NCI-H345 (cell line): ENCODE measurements at regions not wholly inside any gene's neighbourhood (a gene's known extent, or its start where the extent isn't known, plus 50 kb on each side); places are given as distances from the start of the nearest gene placed in this dataset.
"Not testable (repeated sequence)": the region's sequence is repeated elsewhere in the genome, so short reads cannot be mapped to it uniquely, and the experiment has no call there.

Experiments
- DNase-seq: peaks from one replicate; lab custom pipeline; 2025; lab: John Stamatoyannopoulos, UW

DNA sequence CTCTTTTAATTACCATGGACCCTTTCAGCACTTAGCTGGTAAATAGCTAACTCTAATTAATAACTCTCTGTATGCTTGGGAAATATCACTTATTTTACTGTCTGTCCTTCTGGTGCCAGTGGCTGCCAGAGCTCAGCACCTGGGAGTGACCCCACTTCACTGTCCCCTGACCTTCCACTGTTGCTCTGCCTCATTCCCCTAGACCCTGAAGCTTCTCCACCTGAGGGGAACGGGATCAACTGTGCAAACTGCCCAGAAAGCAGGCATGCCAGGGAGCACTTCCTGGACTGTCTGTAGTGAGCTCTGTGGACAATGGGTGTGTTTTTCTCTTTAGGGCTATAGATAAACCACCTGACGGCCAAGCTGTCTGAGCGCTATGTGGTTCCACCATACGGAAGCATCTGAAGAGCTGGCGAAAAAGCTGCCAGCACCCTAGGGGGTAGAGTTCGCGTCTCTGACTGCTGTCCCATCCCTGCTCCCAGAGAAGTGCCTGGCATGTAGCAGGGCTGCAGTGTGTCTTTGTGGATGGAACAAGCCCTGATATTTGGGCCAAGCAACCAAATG lies 106.3 kb upstream of the FOXA2 start:
- no peak for DNase-seq

DNA sequence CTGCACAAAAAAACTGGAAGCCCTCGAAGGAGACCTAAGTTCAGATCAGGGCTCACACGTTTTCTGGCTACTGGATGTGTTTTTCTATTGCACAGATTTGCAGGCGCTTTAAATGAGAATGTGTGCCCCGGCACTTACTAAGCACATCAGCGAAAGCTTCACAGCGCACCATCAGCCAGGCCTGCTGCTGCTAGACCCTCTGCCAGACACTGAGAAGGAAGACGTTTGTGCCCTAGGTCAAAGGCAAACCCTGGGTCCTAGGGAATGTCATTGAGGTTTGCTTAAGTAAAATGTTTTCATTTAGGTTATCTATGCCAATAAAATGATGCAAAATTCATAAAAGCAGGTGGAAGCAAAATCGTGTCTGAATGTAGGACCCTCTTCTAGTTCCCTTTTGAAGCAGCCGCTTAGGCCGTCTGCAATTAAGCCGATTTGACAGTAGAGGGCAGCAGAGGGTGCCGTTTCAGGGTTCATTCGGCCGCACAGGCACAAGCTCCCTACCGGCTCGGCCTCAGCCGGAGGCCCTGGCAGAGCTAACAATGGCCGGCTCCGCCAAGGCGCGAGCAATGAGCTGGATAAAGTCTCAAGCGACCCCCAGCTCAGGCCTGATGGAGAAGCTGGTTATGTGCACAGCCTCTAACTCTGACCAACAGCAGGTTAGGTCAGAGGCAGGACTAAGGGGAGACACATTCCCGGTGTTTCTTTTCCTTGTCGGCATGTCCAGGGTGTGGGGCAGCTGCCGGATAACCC lies 107.2 kb upstream of the FOXA2 start:
- DNase-seq: peak; percentile 85

DNA sequence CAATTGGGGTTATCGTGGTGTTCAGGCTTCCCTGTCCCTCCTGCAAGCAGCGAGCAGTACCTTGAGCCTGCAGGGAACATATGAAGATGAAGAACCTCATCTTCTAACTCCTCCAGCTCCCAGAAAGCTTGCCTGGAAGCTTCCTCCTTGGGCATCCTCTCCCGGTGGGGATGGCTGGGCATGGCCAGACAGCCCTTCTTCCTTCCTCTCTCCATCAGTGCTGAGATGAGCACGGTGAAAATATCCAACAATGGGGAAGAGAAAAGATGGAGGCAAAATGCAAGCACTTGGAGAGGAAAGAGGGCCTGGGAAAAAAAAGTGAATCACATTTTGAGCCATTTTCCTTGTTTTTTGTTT lies 107.7 kb upstream of the FOXA2 start:
- no peak for DNase-seq

DNA sequence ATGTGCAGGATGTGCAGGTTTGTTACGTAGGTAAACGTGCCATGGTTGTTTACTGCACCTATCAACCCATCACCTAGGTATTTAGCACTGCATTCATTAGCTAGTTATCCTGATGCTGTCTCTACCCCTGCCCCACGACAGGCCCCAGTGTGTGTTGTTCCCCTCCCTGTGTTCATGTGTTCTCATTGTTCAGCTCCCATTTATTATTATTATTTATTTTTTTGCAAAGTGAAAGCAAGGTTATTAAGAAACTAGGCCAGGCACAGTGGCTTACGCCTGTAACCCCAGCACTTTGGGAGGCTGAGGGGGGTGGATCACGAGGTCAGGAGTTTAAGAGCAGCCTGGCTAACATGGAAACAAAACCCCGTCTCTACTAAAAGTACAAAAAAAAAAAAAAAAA lies 108.2 kb upstream of the FOXA2 start:
- not testable (repeated sequence) for DNase-seq

DNA sequence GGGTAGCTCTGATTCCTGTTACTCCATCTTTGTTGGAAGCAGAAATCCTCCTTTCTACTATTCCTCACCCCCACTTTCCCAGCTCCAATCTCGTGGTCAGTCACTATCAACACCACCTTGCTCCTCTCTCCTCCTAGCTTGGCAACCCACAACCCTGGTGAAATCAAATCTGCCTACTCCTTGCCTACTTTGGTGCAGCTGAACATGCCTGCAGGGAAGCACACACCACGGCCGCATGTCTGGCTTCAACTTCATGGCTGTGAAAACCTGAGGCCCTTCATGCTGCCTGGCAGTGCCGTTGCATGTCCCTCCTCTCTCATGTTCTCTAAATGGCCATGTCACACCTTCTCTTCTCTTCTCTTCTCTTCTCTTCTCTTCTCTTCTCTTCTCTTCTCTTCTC lies 112.4 kb upstream of the FOXA2 start:
- DNase-seq: no peak

DNA sequence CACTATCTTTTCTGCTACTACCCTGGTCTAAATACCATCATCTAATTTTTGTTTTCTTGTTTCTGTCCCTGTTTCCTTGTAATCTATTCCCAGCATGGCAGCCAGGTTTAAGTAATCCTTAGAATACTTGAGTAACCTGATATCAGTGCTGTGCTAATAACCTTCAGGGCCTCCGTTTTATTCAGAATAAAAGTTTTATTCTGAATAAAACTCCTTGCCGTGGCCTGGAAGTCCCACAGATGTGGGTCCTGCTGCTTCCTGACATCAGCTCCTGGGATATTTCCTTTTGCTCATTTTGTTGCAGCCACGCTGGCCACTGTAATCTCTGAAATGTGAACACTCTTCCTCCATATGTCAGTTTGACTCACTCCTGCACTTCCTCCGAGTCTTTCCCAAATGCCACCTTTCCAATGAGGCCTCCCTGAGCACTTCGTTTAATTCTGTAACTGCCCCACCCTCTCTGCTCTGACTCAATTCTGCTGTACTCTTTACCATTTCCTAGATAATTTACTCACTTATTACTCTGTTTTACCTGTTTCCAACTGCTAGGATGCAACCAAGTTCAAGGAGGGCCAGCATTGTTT lies 114.0 kb upstream of the FOXA2 start:
- DNase-seq: no peak

DNA sequence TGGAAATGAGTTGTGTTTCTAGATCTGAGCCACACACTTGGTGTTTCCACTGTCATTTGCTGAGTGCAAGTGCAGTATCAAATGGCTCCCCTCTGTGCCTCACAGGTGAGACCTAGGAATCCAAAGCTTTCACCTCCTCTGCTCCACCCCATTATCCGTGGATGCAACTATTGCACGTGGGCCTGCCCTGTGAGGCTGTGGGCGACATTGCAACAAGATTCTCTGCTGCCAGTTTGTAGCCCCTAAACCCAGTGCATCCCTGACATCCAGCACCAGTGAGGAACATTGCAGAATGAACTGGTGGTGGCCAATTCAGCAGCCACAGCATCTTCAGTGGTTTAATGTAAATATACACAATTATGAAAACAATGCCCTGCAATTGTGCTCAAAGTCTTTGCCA lies 115.0 kb upstream of the FOXA2 start:
- no peak for DNase-seq

DNA sequence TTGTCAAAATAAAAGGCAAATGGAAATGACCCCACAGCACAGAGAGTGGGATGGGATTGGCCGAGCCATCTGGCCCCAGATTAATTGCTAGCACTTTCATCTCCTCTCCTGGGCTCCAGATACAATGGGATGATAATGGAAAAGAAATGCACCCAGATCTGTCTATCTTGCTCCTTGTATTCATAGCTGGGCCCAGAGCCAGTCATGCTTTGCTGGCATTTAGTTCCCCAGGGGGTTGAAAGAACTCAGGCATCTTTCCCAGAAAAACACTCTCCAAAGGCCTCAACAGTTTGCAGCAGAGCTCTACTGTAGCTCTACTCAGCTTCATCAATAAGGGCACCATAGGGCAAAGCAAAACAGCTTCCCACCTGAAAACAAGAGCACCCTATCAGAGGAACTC lies 116.0 kb upstream of the FOXA2 start:
- DNase-seq: peak; percentile 84

DNA sequence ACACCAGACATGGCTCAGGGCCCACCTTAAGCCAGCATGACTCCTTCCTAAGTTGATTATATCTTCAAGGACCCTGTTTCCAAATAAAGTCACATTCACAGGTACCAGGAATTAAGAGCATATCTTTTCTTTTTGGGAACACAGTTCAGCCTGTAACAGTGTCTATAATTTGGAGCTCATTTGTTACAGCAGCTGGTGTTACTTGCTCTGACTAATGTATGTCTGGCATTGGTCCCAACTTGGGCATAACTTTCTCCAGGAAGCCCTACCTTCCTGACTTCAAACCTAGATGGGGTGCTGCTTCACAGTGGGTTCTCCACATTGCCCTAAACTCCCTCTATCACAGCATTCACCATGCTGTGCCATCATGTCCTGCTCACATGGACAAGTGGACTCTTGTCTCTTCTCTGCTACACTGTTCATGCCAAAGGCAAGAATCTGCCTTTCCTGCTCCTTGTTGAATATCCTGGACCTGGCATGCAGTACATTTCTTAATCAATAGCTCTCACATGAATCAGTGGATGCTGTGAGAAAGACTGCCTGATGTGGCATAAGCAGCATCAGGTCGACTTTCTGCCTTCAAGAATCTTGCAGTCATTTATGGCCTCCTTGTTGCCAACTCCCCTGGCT lies 117.4 kb upstream of the FOXA2 start:
- no peak for DNase-seq

DNA sequence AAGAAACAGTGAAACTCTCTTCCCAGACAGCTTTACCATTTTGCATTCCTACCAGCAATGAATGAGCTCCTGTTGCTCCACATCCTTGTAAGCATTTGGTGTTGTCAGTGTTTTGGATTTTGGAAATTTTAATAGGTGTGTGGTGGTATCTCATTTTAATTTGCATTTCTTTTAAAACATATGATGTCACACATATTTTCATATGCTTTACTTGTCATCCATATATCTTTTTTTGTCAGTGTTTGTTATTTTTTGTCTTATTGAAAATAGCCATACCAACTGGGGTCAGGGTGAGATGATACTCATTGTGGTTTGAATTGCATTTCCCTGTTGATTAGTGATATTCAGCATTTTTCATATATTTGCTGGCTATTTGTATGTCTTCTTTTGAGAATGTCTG lies 119.5 kb upstream of the FOXA2 start:
- DNase-seq: no peak

DNA sequence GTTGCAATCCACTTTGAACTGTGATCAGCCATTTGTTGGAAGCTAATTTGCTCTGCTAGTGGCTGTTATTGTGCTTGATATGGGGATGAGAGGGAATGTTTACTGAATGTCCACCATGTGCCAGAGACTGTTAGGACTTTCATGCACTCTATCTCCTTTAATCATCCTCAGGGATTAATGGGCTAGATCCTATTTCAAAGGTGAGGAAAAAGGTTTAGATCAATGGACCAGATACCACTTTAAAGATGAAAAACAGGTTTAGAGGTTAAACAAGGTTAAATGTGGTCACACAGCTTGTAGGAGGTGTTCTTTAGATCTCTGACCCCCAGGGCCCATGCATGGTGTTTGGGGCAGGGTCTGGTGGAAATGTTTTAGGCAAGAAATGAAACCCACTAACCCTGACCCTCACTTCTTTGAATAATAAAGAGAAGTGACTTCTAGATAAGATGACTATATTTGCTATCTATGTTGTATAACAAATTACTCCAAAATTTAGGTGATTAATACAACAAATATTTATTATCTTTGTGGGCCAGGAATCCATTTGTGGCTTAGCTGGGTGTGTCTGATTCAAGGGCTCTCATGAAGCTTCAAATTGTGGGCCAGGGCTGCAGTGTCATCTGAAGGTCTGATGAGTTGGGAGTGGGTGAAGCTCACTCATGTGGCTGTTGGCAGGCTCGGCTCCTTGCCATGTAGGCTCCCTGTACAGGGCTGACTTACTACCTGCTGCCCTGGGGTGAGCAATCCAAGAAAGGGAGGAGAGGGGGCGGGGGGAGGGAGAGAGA lies 127.8 kb upstream of the FOXA2 start:
- no peak for DNase-seq

DNA sequence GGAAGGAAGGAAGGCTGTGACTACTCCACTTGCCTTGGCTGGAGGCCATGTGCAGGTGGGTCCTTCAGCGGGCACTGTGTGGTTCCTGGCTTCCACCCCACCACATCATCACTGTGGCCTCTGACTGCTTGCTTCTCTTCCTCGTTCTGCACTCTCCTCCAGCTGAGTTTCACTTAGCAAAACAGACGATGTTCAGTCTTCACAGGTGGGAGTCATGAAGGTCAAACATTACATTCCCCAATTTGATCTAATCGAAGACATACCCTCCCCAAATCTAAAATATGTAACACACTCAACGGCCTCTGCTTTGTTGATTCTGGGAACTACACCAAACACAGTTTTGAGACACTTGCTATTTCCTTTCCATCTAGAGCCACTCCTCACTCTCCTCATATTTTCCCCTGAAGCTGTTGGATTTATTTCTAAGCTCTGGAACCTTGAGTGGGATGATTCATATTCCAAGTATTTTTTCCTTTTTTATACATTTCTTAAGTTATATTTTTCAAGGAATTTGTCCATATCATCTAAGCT lies 132.5 kb upstream of the FOXA2 start:
- DNase-seq: no peak

DNA sequence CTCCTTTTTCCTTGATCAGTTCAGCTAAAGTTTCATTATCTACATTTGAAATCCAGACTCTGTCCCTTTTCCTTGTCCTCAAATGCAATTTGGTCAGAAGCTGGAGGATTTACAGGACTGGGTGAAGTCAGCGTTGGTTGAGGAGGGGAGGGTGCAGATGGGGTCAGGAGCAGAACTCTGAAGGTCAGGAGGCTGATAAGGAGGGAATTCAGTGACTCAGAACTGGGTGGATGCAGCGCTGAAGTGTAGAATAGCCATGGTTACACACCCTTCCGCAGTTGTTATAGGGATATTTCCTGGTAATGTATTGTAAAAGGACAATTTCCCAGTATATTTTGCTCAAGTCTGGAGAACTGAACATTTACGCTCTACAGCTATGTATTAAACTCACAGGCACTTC lies 133.1 kb upstream of the FOXA2 start:
- no peak for DNase-seq

DNA sequence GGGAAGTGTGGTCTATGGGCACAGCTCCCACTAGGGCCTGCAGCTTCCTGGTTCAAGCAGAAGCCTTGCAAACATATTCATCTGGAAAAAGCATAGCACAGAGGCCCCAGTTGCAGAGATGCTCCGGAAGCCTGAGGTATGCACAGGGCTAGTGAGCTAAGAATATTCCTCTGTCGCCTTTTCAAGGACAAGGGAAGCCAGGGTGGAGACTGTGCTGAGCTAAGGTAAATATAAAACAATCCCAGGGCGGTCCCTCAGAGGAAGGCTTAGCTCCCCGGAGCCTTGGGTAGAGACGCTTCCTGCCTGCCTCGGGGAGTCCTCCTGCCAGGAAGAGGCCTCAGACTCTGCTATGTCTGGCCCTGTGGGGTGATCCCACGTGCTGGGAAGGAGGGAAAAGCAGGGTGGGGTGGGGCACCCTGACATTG lies 134.8 kb upstream of the FOXA2 start:
- DNase-seq: no peak

DNA sequence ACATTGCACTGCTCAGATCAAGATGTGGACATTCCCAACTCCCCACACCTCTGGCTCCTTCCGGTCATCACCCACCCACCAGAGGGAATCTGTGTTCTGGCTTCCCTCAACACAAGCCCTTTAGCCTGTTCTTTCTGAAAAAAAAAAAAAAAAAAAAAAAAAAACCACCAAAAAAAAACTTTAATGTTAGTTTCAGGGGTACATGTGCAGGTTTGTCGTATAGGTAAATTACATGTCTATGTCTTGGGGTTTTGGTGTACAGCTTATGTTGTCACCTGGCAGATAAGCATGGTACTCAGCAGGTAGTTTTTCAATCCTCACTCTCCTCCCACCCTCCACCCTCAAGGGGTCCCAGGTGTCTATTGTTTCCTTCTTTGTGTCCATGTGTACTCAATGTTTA lies 135.8 kb upstream of the FOXA2 start:
- peak; percentile 87 for DNase-seq

DNA sequence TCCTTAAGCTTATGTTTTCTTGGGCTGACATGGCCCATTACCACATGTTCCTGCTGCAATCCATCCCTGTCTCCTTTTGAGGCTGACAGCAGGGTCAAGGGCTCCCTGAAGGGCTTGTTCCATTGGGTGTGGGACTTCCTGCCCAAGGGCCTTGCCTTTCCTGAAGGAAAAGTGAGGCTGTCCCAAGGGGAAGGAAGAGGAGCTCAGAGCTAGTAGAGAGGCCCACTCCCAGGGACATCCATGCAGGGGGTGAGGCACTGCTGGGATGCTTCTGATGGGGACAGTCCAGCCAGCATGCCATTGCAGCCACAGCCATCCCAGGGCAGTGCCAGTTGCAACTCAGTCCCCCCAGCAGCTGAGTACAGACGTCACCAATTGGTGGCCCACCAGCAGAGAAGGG lies 138.4 kb upstream of the FOXA2 start:
- no peak for DNase-seq

DNA sequence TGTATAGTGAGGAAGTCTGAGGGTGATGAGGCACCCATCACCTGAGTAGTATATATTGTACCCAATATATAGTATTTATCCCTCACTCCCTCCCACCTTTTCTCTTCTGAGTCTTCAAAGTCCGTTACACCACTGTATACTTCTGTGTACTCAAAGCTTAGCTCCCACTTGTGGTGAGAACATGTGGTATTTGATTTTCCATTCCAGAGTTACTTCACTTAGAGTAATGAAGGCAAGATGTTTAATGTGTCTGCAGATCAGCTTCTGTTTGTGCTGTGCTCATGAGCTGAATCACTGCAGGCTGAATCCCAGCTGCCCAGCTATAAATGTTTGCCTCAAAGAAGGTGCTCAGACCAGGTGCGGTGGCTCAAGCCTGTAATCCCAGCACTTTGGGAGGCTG lies 139.3 kb upstream of the FOXA2 start:
- DNase-seq: no peak

DNA sequence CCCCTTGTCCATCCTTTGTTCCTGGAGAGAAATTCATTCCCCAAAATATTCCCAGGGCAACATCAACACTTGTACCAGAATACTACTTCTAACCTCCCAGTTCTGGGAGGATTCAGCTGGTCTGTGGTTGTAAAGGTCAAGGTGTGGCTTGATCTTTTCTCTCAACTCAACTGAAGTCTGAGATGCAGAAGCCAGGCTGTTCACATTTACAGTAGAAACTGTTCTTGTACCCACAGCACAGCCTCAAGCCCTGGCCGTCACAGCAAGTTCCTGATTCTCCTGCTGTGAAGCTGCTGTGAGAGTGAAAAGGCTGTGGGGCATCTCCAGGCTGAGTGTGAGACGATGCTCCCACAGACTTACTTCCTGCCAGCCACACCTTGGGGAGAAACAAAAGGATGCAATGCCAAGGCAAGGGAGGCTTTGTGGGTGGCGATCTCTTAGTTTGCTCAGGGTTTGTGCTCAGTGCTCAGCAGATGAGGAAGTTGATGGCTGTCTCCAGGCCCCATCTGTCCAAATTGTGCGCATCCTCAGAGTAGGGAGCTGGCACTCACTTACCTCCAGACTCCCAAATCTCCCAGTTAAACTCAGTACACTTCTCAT lies 143.9 kb upstream of the FOXA2 start:
- DNase-seq: no peak

DNA sequence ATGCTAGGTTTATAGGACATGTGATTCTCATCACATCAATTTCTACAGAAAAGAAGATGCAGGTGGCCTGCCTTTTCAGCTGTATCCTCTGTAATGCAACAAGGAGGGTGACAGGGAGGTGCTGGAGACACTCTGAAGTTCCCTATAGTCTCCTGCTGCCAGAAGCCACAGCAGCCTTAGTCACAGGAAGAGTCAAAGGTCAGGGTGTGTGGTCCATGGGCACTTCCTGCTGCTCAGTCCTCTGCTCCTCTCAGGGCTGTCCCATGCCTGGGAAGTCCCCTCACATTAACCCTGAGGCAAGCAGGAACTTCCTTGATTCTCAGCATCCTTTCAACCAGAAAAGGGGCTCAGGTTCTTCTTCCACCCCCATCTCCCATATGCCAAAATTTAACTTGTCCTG lies 144.8 kb upstream of the FOXA2 start:
- DNase-seq: no peak

DNA sequence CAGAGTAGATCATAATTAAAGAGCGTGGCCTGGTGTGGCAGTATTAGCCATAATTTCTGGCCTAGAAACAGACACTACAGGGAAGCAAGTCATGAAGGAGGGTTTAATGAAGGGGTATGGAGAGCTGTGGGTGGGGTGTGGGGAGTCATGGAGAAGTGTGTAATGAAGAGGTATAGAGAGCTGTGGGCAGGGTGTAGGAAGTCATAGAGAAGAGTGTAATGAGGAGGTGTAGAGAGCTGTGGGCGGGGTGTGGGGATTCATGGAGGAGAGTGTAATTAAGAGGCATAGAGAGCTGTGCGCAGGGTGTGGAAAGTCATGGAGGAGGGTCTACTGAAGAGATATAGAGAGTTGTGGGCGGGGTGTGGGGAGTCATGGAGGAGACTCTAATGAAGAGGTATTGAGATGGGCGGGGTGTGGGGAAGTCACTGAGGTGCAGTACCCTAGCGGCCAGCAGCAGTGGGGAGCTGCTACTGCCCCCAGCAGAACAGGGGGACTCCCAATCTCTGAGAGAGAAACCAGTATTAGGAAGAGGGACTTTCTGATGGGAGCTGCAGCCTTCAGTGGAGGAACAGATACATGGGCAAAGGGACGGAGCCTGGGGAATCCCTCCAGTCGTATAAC lies 145.4 kb upstream of the FOXA2 start:
- no peak for DNase-seq

DNA sequence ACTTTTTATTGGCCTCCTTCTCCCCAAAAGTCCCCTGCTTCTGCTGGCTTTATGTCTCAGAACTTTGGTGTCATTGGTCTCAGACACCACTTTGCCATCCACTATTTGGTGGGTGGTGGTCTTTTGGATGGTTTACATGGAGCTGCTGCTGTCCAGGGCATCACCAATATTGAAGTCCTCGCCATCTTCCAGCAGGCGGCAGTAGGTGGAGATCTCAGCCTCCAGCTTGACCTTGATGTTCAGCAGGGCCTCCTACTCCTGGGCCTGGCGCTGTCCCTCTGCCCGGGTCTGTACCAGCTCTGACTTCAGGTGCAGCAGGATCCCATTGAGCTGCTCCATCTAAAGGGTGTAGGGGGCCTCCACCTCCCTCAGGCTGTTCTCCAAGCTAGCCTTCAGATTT lies 148.4 kb upstream of the FOXA2 start:
- DNase-seq: no peak
